ENCODE measurements at regions not wholly inside any gene's neighbourhood (a gene's known extent, or its start where the extent isn't known, plus 50 kb on each side); places are given as distances from the start of the nearest gene placed in this dataset.
"Not testable (repeated sequence)": the region's sequence is repeated elsewhere in the genome, so short reads cannot be mapped to it uniquely, and the experiment has no call there.

DNA sequence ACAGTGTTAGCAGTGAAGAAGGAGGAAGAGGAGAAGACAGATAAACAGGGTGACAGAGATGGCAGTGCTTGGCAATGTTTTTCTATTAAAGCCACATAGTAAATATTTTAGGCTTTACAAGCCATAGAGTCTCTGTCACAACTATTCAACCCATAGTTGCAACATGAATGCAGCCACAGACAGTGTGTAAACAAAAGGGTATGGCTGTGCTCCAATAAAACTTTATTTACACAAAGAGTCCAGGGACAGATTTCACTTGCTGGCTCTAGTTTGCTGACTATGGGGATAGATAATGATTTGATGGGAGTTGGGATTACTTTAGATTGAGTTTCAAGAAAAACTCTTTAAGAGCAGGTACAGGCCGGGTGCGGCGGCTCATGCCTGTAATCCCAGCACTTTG is 224.8 kb upstream of the SEMA6A start:
- DNase-seq = no peak

DNA sequence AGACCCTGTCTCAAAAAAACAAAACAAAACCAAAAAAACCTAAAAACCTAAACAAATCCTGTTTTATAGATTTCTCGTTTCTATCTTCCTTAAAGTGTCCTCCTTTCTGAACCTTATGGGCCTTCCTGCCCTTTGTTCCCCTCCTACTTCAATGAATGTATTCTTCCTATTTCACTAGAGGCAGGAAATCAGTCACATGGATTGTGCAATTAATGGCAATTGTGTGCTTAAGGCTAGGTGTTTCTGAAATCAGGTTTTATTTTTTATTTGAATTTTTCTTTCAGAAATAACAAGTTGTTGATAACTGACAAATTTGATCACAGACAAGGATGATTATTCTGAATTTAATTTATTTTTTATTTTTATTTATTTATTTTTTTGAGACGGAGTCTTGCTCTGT is 220.6 kb upstream of the SEMA6A start:
- DNase-seq = no peak

DNA sequence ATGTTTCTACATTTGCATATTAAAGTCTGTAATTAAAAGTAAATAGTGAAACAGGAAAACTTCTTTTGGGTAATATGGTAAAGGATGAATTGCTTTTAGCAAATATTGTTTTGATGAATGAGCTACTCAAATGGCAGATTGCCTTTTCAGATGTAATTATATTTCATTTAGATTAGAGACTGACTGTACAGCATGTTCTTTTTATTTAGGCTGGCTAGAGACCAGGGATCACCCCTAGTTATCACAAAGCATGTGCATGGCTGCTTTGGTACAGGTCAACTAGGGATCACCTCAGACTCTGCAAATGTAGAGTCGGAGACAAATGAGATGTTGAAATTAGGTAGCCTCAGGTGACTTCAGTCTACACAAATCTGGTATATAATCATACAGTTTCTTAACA is 214.9 kb upstream of the SEMA6A start:
- no peak for DNase-seq

DNA sequence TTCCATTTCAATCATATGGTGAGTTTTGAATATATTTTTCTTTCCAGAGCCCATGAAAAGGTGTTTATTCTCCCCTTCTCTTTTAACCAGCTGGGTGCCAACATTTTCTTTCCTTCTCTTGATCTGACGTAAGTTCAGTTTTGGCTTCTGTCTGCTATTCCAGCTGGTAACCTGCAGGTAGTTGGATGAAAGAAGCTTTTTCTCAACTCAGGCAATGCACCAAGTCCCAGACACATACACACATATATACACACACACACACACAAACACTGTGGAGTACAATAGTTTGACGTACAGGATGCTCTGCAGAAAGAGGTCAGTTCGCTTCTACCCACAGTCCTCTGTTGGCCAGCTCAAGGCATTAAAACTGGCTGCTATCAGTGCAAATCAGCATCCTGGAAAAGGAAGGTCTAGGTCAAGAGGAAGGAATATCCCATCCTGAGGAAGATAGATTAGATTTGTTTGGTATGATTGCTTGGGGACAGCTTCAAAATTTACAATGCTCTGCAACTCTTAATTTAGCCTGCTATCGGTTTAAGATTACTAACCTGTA is 214.3 kb upstream of the SEMA6A start:
- DNase-seq = no peak

DNA sequence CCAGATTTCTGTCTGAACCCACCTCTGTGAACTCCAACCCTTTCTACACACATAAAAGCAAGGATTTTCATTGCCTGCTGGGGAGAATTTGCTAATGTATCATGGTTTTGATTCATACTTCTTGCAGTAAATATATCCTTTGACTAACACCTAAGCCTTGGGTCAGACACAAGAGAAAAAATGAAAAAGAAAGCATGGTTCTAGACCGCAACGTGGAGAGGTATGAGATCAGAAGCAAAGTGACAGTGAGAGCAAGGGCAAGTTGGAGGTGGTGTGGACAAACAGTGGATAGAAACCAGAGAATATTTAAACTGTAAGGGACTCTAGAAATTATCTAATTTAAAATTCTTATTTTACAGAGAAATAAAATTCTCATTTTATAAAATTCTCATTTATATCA is 212.9 kb upstream of the SEMA6A start:
- DNase-seq = no peak

DNA sequence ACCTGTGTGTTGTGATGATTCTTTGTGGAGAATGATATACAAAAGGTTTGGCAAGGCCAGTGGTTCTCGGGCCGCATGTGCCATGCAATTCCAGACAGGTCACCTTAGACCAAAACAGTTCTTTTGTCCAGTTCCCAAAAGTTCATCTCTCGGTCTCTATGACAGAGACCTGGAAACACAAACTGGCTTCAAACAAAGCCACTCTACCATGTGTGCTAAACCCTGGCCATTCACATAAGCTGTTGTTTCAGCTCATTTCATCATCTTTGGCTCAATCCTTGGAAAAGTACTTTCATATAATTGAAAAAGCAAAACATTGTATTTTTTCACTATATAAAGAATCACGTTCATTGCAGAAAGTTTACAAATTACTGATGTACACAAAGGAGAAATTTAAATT is 210.5 kb upstream of the SEMA6A start:
- DNase-seq = no peak

DNA sequence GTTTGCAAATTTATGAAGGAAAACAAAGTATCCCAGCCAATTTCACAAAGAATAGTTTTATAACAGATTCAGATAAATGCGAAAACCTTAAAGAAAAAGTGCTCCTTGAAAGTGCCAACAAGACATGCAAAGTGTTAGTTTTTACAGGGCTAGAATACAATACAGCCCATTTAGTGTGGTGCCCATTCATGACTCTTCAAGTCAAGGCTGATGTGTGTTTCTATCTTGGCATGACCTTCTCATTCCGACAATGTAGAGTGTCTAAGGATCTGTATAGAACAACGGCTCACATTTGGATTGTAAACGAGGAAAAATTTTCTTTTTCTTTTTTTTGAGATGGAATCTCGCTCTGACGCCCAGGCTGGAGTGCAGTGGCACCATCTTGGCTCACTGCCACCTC is 205.2 kb upstream of the SEMA6A start:
- DNase-seq = no peak

DNA sequence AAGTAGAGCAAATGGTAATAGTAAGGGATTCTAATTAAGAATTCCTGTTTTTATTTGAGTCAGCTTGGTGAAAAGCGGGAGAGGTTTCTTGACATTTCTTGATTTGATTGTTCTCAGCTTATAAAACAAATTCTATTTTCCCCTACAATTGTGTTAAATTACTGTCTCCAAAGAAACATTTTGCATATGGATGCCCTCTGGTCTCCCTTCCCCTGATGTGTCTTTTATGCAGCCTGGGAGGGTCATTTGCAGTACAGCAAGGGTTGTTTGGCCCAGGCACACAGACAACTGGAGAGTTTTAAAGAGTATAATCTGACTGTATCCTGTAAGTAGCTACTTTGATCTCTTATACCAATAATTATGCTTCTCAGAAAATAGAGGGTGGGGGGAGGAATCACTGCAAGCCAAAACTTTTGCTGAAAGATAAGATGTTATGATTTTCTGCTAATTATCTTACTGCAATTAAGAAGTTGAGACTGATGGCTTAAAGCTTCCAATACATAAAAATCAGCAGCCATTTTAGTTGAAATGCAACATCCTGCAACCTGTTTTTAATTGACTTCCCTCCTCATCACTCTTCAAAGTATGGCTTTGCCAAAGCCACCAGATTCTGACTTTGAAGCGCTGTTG is 204.1 kb upstream of the SEMA6A start:
- DNase-seq = no peak

DNA sequence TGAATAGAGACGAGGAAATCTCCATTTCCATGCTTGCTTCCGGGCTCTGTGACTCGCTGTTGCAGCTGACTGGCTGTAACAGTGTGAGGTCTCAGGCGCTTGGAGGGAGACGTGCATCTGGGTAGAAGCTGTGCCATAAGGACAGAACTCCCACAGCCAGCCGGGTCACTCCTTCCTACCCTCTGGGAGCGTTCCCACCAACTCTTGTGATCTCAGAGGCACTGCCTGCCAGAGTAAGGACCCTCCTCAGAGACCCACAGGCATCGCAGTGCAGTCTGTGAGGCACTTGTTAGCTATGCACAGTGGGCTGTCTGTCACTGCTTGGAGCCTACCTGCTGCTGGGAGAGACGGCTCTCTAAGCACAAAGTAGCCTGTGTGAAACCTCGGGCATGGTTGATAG is 203.4 kb upstream of the SEMA6A start:
- DNase-seq = no peak

DNA sequence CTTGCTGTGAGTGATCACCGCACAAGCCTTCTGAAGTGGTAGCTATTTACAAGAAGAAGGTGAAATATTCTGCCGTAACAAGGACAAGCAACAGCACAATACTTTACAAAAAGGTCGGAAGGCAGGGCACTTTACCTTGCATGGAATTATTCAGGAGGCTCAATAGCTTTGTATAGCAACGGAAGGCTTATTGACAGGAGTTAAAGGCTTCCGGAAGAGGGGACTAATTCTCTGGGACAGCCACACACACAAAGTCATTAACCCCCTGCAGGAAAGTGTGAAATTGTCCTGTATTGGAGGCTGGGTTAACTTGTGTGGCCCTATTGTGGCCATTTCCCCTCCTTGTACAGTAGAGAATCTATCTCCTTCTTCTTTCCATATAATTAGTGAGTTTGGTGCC is 199.3 kb upstream of the SEMA6A start:
- DNase-seq = no peak

DNA sequence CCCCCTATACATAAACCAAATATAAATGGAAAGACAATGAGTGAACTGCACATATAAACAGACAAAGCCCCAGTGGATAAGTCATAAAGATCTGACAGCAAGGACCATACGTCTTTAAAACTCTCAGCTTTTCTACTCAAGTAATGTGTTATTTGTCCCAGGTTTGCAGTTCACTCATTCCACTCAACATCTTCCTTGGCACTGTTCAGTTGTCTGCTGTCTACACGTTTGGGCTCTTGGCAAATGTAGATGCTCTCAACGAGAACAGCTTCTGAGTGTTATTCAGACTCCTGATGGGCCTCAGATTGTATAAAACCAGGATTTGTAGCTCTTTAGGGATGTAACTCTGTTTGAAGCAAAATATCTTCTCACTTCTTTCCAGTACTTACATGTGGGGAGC is 198.2 kb upstream of the SEMA6A start:
- DNase-seq = no peak

DNA sequence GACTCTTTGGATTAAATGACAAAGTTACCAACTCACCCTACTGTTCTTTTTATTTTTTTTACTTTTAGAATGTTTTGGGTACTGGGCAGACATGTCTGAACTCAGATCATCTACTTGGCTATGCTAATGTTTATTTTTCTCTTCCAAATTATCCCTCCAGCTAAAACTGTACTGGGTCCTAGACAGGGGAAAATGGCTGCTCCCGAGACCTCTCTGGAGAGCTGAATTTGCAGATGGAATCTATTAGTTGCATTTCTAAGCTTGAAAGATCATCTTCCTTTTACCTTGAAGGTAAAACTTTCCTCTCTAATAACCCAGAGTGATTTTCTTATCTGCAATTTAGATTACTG is 197.5 kb upstream of the SEMA6A start:
- DNase-seq = no peak

DNA sequence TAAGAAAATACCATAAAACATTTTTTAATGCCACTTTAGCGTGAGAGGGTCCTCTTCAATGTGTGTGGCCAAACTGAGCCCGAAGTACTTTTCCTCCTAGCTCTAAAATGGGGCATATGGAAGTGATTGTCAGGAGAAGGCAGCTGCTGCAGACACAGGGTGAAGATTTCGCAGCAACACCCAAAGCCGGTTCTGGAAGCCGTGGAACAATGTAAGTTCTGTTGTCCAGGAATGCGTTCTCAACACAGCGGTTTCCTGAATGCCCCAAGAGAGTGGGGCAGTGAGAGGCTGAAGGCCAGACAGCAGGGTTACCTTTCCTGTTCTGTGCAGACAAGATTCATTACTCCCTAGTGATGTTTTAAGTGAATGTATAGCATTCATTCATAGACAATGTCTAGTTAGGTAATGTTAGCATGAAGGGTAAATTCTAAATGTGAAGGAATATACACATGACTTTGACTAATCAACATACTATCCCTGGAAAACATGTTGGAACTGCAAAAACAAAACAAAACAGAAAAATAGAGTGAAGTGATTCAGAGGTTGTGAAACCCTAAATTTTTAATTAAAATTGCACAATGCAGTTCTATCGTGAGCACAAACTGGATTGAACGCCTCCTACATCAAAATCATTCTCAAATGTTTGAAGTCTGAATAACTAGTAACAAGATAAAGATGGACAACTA is 197.0 kb upstream of the SEMA6A start:
- no peak for DNase-seq

DNA sequence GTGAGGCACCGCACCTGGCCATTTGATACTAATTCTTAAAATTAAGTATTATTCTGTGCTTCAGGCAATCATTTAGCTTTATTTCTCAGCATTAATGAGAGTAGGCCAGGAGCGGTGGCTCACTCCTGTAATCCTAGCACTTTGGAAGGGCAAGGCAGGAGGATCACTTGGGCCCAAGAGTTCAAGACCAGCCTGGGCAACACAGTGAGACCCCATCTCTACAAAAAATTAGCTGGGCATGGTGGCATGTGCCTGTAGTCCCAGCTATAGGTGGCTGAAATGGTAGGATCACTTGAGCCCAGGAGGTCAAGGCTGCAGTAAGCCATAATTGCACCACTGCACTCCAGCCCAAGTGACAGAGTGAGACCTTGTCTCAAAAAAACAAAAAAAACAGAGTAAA is 195.3 kb upstream of the SEMA6A start:
- DNase-seq = not testable (repeated sequence)

DNA sequence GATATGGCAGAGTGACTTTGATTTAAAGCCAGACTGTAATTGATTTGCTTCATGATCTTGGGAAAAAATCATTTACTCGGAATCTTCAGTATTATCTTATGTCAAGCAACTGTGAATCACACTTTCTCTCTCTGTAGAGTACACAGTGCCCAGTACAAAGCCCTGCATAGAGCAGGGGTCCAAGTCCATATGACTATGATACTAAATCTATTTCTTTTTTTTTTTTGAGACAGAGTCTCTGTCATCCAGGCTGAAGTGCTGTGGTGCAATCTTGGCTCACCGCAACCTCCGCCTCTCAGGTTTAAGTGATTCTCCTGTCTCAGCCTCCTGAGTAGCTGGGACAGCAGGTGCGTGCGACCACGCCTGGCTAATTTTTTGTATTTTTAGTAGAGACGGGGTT is 194.8 kb upstream of the SEMA6A start:
- no peak for DNase-seq

DNA sequence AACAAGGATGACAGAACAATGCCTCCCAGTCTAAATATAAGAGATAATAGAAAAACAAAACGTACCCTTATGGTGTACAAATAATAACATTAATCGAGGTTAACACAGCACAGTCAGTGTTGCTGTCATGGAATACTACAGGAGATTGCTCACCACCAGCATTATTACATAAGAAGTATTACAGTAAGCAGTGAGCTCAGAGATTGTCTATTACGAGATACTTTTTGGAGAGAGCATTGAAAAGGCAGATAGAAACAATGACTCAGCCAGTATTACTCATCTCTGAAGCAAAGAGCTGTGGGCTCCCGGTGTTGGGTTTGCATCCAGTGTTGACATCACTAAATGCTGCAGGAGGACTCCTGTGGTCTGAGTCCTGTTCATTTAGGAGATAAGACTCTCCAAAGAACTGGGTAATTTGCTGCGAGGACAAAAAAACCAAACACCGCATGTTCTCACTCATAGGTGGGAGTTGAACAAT is 191.9 kb upstream of the SEMA6A start:
- peak; percentile 26 for DNase-seq

DNA sequence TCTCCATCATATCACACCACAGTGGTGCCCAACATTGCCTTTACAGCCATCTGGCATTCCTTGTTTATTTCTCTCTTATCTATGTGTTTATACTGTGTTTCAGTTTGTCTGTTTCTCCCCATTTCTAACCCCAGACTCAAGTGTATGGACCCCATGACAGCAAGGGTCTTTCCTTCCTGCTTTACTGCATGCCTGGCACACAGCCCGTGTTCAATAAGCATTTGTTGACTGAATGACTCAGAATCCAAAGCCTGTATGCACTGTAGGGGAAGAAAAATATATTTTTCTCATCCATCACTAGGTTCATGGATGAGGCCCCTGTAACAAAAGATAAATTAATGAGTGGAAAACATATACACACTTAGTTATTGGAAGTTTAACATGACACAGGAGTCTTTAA is 190.8 kb upstream of the SEMA6A start:
- DNase-seq = no peak

DNA sequence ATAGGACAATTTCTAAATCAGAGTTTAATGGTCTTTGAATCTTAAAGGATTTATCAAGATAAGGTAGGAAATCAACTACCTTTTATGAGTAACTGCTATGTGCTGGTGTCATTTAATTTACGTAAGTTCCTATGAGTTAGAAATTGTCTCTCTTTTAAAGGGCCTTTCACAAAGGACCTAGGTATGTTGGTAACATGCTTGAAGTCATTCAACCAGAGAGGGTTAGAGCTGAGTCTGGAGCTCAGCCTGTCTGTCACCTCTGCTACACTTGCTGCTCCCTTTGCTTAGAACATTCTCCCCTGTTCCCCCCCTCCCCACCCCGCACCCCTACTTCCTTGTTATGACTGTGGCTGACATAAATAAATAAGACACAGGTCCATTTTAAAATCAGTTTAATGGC is 190.3 kb upstream of the SEMA6A start:
- no peak for DNase-seq

DNA sequence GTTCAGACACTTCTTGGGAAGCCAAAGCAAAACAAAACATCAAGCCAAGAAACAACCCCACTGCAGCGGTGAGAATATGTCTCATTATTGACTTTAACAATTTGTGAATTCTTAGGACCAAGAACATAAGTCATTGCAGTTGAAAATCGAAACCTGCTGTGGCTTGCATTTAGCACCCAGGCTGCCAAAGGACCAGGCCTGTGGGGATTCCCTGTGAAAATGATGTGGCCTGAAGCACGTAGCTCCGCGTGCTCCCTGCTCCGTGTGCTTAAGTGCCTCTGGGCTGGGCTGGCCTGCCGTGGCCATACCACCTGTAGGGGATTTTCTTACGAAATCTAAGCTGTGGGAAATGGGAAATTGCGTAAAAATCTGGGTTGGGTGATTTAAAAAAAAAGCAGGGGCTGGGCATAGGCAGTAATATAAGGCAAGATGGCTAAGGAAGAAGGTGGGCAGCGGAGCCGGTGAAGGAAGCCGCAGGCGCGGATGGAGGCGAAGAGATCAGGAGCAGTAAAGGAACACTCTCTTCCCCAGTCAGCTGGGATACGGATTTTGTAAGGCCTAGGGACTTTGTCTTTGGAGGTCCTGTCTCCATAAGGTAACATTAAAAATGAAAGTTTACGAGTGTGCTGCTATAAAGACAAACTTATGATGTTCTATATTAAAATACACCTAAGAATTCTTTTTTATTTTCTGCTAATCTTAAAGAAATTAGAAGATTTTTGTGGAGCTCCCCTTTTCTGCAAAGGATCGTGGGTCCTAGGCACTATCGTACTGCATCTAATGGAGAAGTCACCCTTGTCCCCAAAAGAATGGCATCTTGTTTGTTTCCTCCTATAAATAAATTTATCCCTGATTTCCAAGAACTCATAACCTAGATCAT is 189.6 kb upstream of the SEMA6A start:
- no peak for DNase-seq

DNA sequence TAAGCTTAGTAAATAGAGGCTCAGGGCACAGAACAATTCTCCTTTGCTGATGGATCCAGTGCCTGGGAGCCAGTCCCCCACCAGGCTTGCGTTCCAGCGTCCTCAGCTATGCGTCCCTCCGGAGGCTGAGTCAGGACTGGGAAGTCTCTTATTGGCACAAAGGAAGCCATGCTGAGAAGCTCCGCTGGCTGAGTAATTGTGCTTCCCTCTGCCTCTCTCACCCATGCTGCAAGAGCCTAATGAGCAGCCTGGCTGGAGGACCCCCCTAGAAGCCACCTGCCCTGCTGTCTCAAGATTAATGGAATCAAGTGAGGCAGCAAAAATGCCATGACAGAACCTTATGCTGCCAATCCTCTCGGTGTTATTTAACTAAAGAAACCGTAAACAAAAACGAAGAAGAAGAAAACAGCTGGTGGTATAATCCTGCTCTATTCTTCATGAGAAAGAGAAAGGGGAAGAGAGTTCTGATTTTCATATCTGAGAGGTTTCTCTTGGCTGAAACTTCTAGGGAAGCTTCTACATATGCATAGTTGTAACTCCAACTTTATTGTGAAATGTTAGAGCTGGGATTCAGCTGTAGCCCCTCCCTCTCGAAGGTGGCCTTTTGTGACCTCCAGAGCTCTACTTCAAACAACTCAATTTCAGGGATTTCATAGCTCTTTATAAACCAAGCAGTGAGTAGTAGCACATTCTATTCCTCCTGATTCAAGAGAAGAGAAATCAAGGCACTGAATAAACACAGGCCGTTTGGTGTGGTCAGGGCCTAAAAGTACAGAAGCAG is 185.4 kb upstream of the SEMA6A start:
- DNase-seq = no peak

DNA sequence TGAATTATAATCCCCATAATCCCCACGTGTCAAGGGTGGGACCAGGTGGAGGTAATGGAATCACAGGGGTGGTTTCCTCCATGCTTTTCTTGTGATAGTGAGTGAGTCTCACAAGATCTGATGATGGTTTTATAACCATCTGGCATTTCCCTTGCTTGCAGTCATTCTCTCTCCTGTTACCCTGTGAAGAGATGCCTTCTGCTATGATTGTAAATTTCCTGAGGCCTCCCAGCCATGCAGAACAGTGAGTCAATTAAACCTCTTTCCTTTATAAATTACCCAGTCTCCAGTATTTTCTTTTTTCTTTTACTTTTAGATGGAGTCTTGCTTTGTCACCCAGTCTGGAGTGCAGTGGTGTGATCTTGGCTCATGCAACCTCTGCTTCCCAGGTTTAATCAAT is 182.7 kb upstream of the SEMA6A start:
- DNase-seq = no peak

DNA sequence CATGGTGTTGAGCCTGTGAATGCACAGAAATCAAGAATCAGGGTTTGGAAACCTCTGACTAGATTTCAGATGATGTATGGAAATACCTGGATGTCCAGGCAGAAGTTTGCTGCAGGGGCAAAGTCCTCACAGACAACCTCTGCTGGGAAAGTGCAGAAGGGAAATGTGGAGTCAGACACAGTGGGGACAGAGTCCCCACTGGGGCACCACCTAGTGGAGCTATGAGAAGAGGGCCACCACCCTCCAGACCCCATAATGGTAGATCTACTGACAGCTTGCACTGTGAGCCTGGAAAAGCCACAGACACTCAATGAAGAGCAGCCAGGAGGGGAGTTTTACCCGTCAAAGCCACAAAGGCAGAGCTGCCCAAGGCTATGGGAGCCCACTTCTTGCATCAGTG is 181.9 kb upstream of the SEMA6A start:
- no peak for DNase-seq

DNA sequence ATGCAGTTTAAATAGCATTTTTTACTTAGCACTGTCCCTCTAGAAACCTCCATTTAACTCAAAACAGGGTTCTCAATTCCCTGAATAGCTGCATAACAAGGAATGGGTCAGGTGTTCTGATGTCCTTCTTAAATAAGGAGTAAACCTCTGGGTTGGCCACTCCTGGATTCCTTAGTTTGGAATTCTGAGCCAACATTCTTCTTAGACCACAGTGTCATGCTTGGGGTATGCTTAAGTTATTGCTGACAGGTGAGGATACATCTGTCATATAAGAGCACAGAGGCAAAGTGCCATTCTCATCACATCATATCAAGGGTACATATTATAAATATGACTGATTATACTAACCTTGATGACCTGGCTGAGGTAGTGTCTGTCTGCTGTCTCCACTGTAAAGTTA is 179.9 kb upstream of the SEMA6A start:
- DNase-seq = no peak
